HG03025 (cell line): ENCODE measurements at regions not wholly inside any gene's neighbourhood (a gene's known extent, or its start where the extent isn't known, plus 50 kb on each side); places are given as distances from the start of the nearest gene placed in this dataset.
"Not testable (repeated sequence)": the region's sequence is repeated elsewhere in the genome, so short reads cannot be mapped to it uniquely, and the experiment has no call there.

Experiments
- ATAC-seq: cut with Tn5 transposase; IDR thresholded peaks from one replicate; pipeline ENCODE4 v1.9.1; 2021; ENCODE audit warnings: mild to moderate bottlenecking, moderate library complexity; ENCODE audit not compliant: unreplicated experiment, low FRiP score

DNA sequence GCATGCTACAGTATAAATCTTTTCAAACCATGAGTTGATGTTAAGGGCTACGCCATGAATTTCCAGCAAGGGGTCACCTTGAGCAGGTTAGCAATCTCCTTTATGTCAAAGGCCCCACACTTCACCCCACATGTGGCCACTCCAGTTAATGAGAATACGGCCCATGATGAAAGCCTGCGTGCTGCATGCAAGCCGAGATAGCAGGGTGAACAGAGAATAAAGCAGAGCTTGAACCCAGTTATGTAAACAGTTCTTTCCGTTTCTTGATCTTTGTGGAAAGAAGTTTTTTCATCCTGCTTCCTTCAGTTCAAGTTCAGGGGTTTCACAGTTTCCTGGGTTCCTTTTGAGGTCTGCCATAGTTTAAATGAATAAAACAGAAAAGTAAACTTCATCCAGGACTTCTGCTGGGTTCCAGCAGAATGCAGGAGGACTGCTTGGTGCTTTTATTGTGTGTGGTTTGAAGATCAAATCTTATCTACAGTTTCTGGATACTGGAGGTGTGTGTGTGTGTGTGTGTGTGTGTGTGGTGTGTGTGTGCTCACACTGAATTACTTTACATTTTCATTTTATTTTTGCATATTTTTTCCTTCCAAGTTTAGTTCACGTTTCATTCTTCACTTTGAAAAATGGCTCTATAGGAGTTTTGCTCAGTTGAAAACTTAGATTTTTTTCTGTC, 87.1 kb downstream of the HMHB1 start:
- no peak for ATAC-seq

DNA sequence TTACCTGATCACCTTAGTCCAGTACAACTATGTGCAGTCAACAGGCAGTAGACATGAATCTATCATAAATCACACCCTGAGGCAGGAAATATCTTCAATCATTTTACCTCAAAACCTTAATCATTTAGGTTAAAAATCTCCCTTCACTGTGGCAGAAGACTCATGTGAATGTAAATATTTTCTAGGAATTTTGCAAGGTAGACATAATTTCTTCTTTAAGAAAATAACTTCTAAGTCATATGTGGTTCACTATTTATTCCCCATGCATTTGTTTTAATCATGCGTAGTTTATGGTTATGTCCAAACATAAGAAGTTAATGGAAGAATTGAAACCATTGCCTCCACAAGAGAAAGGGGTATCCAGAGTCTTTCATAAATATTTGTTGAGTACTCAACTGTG, 97.0 kb downstream of the HMHB1 start:
- no peak for ATAC-seq

- ATAC-seq, result no peak
Measured at GRCh38 chr5:143913008-143913752, 101.2 kb downstream of the HMHB1 start.

DNA sequence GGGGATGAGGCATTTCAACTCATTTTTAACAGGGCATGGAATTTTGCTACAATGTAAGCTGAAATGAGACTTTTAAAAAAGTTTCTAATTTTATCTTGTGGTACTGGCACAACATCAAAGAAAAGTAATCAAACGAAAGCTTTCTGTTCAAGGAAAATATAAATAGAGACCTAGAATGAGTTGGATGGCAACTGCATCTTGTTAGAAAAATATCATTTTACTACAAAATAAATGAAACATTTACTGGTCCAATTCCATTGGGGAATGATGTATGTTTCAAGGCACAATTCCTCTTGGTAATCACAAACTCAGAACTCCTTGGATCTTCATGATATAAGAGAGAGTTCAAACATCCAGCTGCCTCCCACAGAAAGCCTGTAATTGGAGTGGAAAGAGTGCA, 102.8 kb downstream of the HMHB1 start:
- no peak for ATAC-seq

DNA sequence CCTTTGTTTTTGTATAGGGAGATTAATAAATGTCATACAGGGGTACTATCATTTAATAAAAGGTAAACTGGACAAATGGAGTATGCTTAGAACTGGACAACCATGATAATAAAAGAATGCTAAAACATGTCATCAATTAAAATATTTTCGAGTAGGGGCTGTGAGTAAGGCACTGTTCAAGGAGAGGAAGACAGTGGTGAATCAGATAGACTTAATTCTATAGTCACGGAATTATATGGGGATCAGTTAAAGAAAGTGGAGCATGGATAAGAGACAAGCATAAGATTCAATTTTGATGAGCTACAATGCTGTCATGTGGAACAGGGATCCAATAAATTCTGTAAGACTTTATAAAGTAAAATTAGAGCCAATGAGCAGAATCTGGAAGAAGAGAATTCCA, 104.5 kb downstream of the HMHB1 start:
- no peak for ATAC-seq

GRCh38 chr5:143918961-143919360, 107.0 kb downstream of the HMHB1 start:
- ATAC-seq, result no peak

GRCh38 chr5:143920772-143921171, 108.8 kb downstream of the HMHB1 start:
- no peak for ATAC-seq

DNA sequence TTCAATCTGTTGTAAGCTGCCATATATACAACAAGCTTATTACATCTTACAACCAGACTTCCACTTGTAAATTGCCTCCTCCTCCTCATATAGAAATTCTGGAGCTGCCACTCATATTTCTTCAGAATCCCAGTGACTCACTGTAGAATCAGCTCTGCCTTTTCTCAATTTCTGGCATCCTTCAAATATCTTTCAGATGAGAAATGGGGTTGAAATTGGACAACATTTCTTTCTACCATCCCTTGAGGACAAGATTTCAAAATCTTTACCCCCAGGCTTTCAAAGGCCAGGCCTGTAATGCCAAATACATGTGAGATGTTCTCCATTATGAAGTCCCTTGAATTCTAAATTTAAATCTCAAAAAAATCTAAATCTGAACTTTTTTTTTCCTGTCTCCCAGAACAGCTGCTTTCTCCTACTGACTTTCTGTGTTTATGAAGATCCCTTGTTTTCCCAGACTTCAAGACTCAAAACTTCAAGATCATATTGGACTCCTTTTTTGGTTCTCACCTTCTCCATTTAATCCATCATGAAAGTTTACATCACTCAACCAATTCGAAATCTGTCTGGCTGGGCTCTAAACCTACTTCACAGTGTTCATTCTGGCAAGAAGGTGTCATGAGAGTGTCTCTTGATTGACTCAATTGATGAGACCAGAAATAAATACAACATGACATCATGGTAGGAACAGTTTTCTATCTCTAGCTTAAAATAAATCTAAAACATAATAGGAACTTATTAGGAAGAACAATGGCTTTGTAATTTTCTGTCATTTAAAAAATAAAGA, 109.8 kb downstream of the HMHB1 start:
- ATAC-seq, result no peak

GRCh38 chr5:143922718-143923117, 110.8 kb downstream of the HMHB1 start:
- no peak for ATAC-seq

- no peak for ATAC-seq
Measured at GRCh38 chr5:143923634-143924266, 111.8 kb downstream of the HMHB1 start.

DNA sequence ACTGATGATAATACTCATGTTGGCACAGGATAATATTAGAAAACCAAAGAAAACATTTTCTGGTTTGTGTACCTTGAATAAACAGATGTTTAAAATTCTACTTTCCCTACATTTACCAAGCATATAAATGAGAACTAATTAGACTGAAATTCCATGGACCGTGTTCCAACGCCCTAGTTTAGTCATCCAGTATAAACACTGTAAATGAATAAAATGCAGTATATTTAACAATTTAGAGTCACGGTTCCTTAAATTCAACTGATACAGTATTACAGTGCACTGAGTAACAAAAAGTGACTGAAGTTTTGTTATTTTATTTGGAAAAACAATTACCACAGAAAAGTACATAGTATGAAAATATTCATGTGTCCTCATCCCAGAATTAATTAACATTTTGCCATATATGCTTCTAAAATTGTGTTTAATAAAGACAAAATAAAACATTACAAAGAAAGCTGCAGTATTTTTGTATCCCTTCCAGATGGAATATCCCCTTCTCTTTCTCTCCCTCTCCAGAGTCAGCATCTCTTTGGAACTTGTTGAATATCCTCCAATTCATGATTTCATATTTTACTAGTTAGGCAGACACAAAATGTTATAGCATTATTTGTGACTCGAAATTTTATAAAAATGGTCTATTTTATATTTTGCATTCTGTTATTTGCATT, 112.5 kb downstream of the HMHB1 start:
- no peak for ATAC-seq

DNA sequence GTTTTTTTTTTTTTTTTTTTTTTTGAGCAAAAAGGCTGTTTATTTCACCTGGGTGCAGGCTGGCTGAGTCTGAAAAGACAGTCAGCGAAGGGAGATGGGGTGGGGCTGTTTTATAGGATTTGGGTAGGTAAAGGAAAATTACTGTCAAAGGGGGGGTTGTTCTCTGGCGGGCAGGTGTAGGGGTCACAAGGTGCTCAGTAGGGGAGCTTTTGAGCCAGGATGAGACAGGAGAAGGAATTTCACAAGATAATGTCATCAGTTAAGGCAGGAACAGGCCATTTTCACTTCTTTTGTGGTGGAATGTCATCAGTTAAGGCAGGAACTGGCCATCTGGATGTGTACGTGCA, 113.0 kb downstream of the HMHB1 start:
- not testable (repeated sequence) for ATAC-seq

DNA sequence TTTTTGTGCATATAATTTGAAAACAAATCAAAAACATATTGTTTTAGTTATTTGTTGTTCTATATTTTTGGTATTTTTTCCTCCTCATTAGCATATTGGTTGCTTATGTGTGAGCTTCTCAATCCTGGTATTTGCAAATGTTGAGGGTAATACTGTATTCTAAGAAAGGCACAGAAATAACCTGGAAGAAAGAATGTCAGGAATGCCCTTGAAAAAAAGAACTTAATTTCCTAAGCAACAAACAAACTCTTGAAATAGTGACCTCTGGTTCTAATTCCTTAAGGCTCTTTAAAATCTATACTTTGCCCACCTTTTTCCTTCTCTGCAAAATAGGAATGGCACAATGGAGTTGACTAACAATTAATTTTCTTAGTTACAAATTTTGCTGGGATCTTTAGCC, 117.5 kb downstream of the HMHB1 start:
- no peak for ATAC-seq

- ATAC-seq, result no peak
Measured at GRCh38 chr5:143930561-143930960, 118.6 kb downstream of the HMHB1 start.

DNA sequence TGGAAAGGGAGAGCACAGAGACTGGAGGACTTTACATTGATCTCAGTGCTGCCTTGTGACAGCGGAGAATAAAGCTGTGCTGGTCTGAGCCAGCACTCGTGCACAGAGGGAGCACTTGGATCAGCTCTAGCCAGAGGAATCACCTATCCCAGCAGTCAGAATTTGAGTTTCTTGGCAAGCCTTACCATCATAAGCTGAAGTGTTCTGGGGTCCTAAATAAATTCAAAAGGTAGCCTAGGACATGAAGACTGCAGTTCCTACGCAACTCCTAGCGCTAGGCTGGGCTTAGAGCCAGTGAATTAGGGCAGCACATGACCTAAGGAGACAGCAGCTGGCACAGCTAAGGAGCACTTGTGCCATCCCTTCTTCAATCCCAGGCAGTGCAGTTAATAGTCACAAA, 119.5 kb downstream of the HMHB1 start:
- no peak for ATAC-seq

- ATAC-seq, result no peak
Measured at GRCh38 chr5:143931986-143932385, 120.0 kb downstream of the HMHB1 start.

- ATAC-seq, result no peak
Measured at GRCh38 chr5:143932584-143932983, 120.6 kb downstream of the HMHB1 start.

DNA sequence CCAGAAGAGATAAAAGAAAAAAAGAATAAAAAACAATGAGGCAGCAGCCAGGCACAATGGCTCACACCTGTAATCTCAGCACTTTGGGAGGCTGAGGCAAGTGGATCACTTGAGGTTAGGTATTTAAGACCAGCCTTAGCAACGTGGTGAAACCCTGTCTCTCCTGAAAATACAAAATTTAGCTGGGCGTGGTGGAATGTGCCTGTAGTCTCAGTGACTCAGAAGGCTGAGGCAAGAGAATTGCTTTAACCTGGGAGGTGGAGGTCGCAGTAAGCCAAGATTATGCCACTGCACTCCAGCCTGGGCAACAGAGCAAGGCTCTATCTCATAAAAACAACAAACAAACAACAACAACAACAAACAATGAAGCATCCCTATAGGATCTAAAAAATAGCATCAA, 121.5 kb downstream of the HMHB1 start:
- ATAC-seq, result no peak

DNA sequence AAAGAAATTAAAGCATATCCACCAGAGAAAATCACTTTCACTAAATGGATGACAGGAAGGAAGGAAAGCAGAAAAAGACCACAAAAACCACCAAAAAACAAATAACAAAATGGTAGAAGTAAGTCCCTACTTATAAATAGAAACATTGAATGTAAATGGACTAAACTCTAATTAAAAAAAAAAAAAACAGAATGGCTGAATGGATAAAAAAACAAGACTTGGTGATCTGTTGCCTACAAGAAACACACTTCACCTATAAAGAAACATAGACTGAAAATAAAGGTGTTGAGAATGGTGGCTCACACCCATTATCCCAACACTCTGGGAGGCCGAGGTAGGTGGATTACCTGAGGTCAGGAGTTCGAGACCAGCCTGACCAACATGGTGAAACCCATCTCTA, 122.9 kb downstream of the HMHB1 start:
- no peak for ATAC-seq

DNA sequence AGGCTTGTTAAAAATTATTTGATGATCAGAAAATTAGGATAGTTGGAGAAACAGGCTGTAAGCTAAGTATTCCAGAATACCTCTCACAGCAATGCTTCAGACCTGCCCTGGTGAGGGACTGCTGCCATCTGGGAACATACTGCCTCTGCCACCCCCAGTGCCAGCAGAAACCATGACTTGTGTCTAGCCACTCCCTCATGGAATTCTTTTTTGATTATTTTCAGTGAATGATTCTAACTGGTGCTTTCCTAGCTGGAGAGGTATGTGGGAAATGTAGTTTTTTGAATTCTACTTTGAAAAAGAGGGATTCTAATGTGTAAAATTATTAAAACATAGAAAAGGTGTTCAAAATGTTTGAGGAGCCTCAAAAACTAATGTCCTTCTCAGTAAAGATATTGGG, 126.3 kb downstream of the HMHB1 start:
- ATAC-seq, result no peak

DNA sequence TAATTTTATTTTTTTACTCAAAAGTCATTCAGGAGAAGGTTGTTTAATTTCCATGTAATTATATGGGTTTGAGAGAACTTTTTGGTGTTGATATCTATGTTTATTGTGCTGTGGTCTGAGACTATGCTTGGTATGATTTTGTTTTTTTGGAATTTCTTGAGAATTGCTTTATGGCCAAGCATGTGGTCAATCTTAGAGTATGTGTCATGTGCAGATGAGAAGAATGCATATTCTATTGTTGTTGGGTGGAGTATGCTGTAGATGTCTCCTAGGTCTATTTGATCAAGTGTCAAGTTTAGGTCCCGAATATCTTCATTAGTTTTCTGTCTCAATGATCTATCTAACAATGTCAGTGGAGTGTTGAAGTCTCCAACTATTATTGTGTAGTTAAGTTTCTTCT, 134.9 kb downstream of the HMHB1 start:
- ATAC-seq, result no peak
